ENCODE measurements at regions not wholly inside any gene's neighbourhood (a gene's known extent, or its start where the extent isn't known, plus 50 kb on each side); places are given as distances from the start of the nearest gene placed in this dataset.

DNA sequence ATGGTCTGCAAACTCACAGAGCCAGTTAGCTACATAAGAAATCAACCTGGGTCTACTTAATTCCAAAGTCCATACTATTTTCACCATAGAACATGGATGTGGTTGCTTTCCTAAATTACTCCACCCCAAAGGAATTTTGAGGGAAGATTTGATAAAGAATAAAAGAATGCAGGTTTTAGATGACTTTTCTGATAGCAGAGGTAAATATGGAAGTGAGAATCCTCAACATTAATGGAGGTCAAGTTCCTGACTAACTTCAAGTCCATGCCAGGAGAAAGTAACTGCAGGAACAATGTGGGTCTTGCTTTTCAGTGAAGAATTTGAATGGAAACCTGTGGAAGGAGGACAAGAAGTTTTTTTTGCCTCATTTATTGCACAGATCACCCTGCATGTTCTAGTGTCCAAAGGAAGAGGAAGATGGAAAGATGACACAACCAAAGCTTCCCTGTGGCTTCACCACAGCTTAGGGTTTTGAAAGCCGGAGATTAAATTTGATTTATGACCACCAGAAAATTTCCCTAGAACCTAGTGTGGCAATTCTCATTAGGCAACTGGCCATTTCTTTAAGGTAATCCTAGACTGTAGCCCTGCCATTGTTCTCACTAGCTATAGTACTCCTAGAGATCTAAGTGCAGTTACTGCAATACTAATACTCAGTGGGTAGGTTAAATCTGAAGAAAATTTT lies 429.7 kb downstream of the RAP2B start:
- TF ChIP-seq, protein P1, sequence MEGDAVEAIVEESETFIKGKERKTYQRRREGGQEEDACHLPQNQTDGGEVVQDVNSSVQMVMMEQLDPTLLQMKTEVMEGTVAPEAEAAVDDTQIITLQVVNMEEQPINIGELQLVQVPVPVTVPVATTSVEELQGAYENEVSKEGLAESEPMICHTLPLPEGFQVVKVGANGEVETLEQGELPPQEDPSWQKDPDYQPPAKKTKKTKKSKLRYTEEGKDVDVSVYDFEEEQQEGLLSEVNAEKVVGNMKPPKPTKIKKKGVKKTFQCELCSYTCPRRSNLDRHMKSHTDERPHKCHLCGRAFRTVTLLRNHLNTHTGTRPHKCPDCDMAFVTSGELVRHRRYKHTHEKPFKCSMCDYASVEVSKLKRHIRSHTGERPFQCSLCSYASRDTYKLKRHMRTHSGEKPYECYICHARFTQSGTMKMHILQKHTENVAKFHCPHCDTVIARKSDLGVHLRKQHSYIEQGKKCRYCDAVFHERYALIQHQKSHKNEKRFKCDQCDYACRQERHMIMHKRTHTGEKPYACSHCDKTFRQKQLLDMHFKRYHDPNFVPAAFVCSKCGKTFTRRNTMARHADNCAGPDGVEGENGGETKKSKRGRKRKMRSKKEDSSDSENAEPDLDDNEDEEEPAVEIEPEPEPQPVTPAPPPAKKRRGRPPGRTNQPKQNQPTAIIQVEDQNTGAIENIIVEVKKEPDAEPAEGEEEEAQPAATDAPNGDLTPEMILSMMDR (IDR thresholded peaks at IDR 0.05; ENCODE audit: low read depth, low read length) = no peak
- no peak overlapping the region for H3K4me3 ChIP-seq (ENCODE audit: low read depth, low read length)

DNA sequence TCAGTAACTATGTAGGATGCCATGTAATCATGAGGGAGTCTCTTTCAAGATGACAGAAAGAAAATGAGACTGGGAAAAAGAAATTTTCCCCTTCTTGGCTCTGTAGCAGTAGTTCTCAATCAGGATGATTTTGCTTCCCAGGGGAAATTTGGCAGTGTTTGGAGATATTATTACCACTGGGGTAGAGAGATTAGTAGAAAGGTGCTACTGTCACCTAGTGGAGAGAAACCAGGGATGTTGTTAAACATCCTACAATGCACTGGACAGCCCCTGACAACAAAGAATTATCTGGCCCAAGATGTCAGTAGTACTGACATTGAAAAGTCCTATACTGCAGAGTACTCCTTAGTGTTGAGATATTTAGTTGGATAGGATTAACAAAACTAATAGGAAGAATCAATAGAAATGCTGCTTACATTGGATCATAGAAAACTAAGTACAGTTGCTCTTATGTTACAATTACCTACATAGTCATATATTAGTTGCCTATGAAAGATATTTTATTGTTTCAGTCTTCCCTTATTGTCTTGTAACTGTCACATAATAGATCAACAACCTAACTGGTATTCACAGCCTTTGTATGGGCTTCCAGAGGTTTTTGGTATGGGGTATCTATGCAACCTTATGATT lies 433.3 kb downstream of the RAP2B start:
- no peak overlapping the region for H3K4me3 ChIP-seq (ENCODE audit: low read depth, low read length)
- TF ChIP-seq, protein P1 (IDR thresholded peaks at IDR 0.05; ENCODE audit: low read depth, low read length) = peak; percentile 51; the same call in 1 of the 2 replicates

DNA sequence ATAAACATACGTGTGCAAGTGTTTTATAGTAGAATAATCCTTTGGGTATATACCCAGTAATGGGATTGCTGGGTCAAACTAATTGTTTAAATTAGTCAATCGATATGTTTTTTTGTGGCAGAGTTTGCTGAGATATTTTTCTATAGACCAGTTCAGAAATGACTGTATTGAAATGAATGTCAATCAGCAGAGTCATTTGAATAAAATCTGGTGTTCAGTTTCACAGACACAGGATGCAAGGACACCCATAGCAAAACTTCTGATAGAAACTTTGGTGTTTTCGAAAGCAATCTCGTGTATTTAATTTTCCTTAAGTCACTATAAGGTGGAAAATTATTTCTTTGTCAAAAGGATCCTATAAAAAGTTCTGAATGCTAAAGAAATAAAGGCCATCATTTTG lies 434.4 kb downstream of the RAP2B start:
- H3K4me3 ChIP-seq (ENCODE audit: low read depth, low read length) = no peak overlapping the region
- TF ChIP-seq, protein P1 (IDR thresholded peaks at IDR 0.05; ENCODE audit: low read depth, low read length) = no peak

DNA sequence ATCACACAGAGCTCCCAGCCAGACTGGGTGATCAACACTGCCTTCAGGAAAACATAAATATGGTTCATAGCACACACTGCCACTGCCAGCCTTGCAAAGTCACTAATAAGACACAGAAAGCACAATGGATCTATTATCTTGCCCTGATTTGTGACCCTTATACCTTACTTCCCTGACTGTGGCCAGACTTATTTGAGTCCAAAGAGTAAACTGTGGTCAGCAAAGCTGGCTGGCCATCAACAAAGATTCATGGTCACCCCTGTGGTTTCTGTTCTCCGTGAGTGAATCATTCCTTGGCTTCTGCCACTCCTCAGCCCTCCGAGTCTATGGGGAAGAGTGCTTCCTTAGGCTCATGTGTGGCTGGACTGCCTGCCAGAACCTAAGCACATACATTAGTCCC lies 437.7 kb downstream of the RAP2B start:
- H3K4me3 ChIP-seq (ENCODE audit: low read depth, low read length) = no peak overlapping the region
- TF ChIP-seq, protein P1 (IDR thresholded peaks at IDR 0.05; ENCODE audit: low read depth, low read length) = no peak

DNA sequence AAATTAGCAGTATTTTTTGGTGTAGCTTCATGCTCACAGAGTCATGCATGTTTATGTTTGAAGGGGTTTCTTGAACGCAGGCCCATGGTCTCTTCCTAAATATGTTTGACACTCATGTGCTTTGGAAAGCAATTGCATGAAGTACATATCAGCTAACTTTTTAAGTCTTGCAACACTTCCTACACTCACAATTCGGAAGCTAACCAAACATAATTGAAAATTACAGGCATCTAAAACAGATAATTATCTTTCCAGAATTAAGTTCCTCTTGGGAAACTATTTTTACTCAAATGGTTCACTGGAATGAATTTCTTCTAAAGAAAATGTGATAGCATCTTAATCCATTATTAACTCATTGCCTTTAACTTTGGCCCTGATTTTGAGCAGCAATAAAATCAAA lies 438.9 kb downstream of the RAP2B start:
- TF ChIP-seq, protein P1 (IDR thresholded peaks at IDR 0.05; ENCODE audit: low read depth, low read length) = no peak
- H3K4me3 ChIP-seq (ENCODE audit: low read depth, low read length) = no peak overlapping the region

DNA sequence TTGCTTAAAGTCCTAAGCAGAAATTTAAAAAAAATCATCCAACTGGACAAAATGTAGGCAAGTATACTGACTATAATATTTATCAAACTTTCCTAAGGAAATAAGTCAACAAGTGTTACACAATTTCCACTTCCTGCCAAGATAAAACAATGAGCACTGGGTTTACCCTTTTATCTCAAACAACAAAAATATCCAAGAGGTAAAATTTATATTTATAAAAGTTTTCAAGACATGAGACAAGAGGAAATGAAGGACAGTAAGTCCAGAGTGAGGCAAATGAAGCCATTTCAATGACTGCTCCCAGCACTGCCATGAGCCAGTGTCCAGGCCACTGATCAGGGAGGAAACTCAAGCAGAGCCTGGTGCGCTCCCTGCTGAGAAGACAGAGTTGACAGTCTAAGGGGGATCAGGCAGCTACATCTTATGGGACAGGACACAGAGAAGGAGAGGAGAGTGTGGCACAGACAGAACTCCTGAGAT lies 439.4 kb downstream of the RAP2B start:
- H3K4me3 ChIP-seq (ENCODE audit: low read depth, low read length) = no peak overlapping the region
- TF ChIP-seq, protein P1 (IDR thresholded peaks at IDR 0.05; ENCODE audit: low read depth, low read length) = no peak

DNA sequence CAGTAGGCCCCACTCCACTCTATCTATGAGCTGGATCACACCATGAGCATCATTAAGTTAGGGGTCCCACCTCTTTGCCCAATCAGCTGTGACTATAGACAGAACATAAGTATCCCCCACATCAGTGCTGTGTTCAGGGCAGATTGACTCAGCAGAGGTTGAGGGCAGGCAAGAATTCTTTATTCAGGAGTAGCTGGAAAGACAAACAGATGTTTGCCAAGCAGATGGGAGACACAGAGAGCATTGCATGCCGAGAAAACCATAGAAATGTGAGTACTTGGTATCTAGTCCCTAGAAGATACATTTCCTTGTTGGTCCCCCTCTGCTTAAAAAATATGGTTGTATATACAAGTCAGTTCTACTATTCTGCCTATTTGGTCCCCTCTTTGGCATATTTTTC lies 440.8 kb downstream of the RAP2B start:
- TF ChIP-seq, protein P1 (IDR thresholded peaks at IDR 0.05; ENCODE audit: low read depth, low read length) = no peak
- no peak overlapping the region for H3K4me3 ChIP-seq (ENCODE audit: low read depth, low read length)
